Sigmoid colon (tissue), 3 donors: ENCODE measurements at regions not wholly inside any gene's neighbourhood (a gene's known extent, or its start where the extent isn't known, plus 50 kb on each side); places are given as distances from the start of the nearest gene placed in this dataset.
"Not testable (repeated sequence)": the region's sequence is repeated elsewhere in the genome, so short reads cannot be mapped to it uniquely, and the experiment has no call there.

ENCODE experiments used
- CTCF ChIP-seq, 4 experiments: fragments of 450-650 bp in 3 of 4; fragments of 200-600 bp in 1 of 4; IDR thresholded peaks; one replicate each; pipeline ENCODE4 v1.5.1; 2016 to 2019; ENCODE audit warnings: antibody characterized with exemption in 4 of 4, mild to moderate bottlenecking in 3 of 4, moderate library complexity in 2 of 4
- POLR2A ChIP-seq, 2 donors: fragments of 450-650 bp; IDR thresholded peaks; one replicate each; pipeline ENCODE4 v1.6.1; 2016; ENCODE audit warnings: antibody characterized with exemption in 2 of 2, mild to moderate bottlenecking in 2 of 2, moderate library complexity in 2 of 2

- TF ChIP-seq CTCF, POLR2A (IDR thresholded peaks at IDR 0.05): not testable (repeated sequence)
These were observed 292.8 kb upstream of the RNF32 start for GRCh38 chr7:156347703-156348248.
